ENCODE measurements at regions not wholly inside any gene's neighbourhood (a gene's known extent, or its start where the extent isn't known, plus 50 kb on each side); places are given as distances from the start of the nearest gene placed in this dataset.

- peaks cover 6% of the 10 kb centered on the region; the same call in 1 of the 2 replicates for H3K27me3 ChIP-seq (ENCODE audit: insufficient read depth, low read length)
- ATAC-seq, result no peak
- no peak overlapping the region for H2AFZ ChIP-seq (ENCODE audit: low read depth, low read length, poor library complexity, severe bottlenecking)
- H3K4me3 ChIP-seq (replicated peaks in 1 of 2; ENCODE audit: low read depth in 1 of 2, low read length in 2 of 2), result no peak overlapping the region
- no peak overlapping the region for H3K9ac ChIP-seq (ENCODE audit: low read length)
- no peaks in the 10 kb centered on the region for H3K36me3 ChIP-seq (ENCODE audit: control insufficient read depth in 1 of 2, insufficient read depth in 2 of 2, low read length in 2 of 2)
- no peak for DNase-seq (ENCODE audit: low read depth, low spot score)
- RAD21 ChIA-PET (ENCODE audit: low non-redundant PET in 1 of 2, low total read pairs in 2 of 2, uncharacterized antibody in 2 of 2, unreplicated experiment in 2 of 2), result no interaction called here
- H4K20me1 ChIP-seq (ENCODE audit: insufficient read depth), result no peaks in the 10 kb centered on the region
- CTCF ChIA-PET, result no interaction called here
- no peak overlapping the region for H3K27ac ChIP-seq (ENCODE audit: low read depth, low read length)
- H3K79me2 ChIP-seq (ENCODE audit: insufficient read depth, low read length), result no peaks in the 10 kb centered on the region
- intact Hi-C loops (cut with micrococcal nuclease), result no loop called here
- POLR2A ChIA-PET, result no interaction called here
- no peaks in the 10 kb centered on the region for H3K9me2 ChIP-seq (ENCODE audit: insufficient read depth)
- no peaks in the 10 kb centered on the region for H3K9me3 ChIP-seq (ENCODE audit: control insufficient read depth in 1 of 2, insufficient read depth in 1 of 2, low read depth in 1 of 2, low read length in 2 of 2)
- no TSS peak for BruUV-seq (replicated peaks)
- H3K4me1 ChIP-seq (ENCODE audit: control insufficient read depth in 1 of 2, insufficient read depth in 2 of 2, low read length in 2 of 2), result no peaks in the 10 kb centered on the region
- H3K4me2 ChIP-seq (ENCODE audit: low read length), result no peak overlapping the region
- TF ChIP-seq SP1 (IDR thresholded peaks at IDR 0.05; ENCODE audit: low read depth), result no peak
- TF ChIP-seq MAX (IDR thresholded peaks at IDR 0.05), result no peak
- no peak for TF ChIP-seq REST (IDR thresholded peaks at IDR 0.05; ENCODE audit: low read depth)
- TF ChIP-seq ELF1 (IDR thresholded peaks at IDR 0.05; ENCODE audit: borderline replicate concordance, low read depth), result no peak
- no peak for TF ChIP-seq EZH2 (IDR thresholded peaks at IDR 0.05)
- no peak for TF ChIP-seq SRF (IDR thresholded peaks at IDR 0.05; ENCODE audit: low read depth)
- no peak for TF ChIP-seq POLR2AphosphoS5 (IDR thresholded peaks at IDR 0.05; ENCODE audit: low read depth, low read length)
- TF ChIP-seq JUND (IDR thresholded peaks at IDR 0.05), result no peak
- no peak for TF ChIP-seq CEBPB (IDR thresholded peaks at IDR 0.05; ENCODE audit: low read depth)
- TF ChIP-seq ZBTB33 (IDR thresholded peaks at IDR 0.05; ENCODE audit: extremely low read depth, insufficient replicate concordance, low read length), result no peak
- TF ChIP-seq FOSL1 (IDR thresholded peaks at IDR 0.05; ENCODE audit: low read depth), result no peak
These were observed 417.4 kb downstream of the TMEM135 start for GRCh38 chr11:87455180-87455579.

All from HCT116 (cell line).